Neural progenitor cell (in vitro differentiated cells): ENCODE measurements at regions not wholly inside any gene's neighbourhood (a gene's known extent, or its start where the extent isn't known, plus 50 kb on each side); places are given as distances from the start of the nearest gene placed in this dataset.

Experiments used
- DNase-seq: peaks from one replicate; pipeline ENCODE4 v3.0.0-alpha.2; 2016; ENCODE audit warnings: low spot score
- H2AFZ ChIP-seq: fragments of 200-600 bp; sonication (generic); replicated peaks from 2 replicates; pipeline ENCODE4 v1.6.1; 2016; ENCODE audit warnings: antibody characterized with exemption
- H3F3A ChIP-seq: fragments of 200-600 bp; sonication (generic); 2 replicates; pipeline ENCODE4 v1.6.1; 2016; ENCODE audit warnings: antibody characterized with exemption, low read depth
- H3K27ac ChIP-seq: fragments of 200-600 bp; sonication (generic); 2 replicates; pipeline ENCODE4 v1.5.1; 2016; ENCODE audit warnings: mild to moderate bottlenecking
- H3K27me3 ChIP-seq: fragments of 200-600 bp; sonication (generic); 2 replicates; pipeline ENCODE4 v1.6.1; 2016; ENCODE audit warnings: mild to moderate bottlenecking, moderate library complexity
- H3K36me3 ChIP-seq: fragments of 200-600 bp; sonication (generic); 2 replicates; pipeline ENCODE4 v1.5.1; 2016
- H3K4me1 ChIP-seq: fragments of 200-600 bp; sonication (generic); 2 replicates; pipeline ENCODE4 v1.6.1; 2016; ENCODE audit warnings: mixed run types
- H3K4me2 ChIP-seq: fragments of 200-600 bp; sonication (generic); 2 replicates; pipeline ENCODE4 v1.6.1; 2016
- H3K4me3 ChIP-seq: fragments of 200-600 bp; sonication (generic); 2 replicates; pipeline ENCODE4 v1.5.1; 2016
- H3K79me2 ChIP-seq: fragments of 200-600 bp; sonication (generic); 2 replicates; pipeline ENCODE4 v1.6.1; 2016; ENCODE audit warnings: low read depth
- H3K9ac ChIP-seq: fragments of 200-600 bp; sonication (generic); 2 replicates; pipeline ENCODE4 v1.6.1; 2016
- H3K9me3 ChIP-seq: fragments of 200-600 bp; sonication (generic); 2 replicates; pipeline ENCODE4 v1.5.1; 2016; ENCODE audit warnings: low read depth
- H4K20me1 ChIP-seq: fragments of 200-600 bp; sonication (generic); 2 replicates; pipeline ENCODE4 v1.6.1; 2016; ENCODE audit warnings: low read depth
- H3K27ac Mint-ChIP-seq: 3 replicates; pipeline ENCODE4 v1.8.0; 2021; ENCODE audit warnings: mixed read lengths
- H3K27me3 Mint-ChIP-seq: 2 replicates; pipeline ENCODE4 v1.8.0; 2022; ENCODE audit warnings: low read depth, mild to moderate bottlenecking, inconsistent platforms, moderate library complexity, mixed read lengths; ENCODE audit not compliant: insufficient read depth
- H3K36me3 Mint-ChIP-seq: 3 replicates; pipeline ENCODE4 v1.8.0; 2021; ENCODE audit warnings: mixed read lengths
- H3K4me1 Mint-ChIP-seq: 3 replicates; pipeline ENCODE4 v1.8.0; 2021; ENCODE audit warnings: mixed read lengths
- H3K4me3 Mint-ChIP-seq: 3 replicates; pipeline ENCODE4 v1.8.0; 2021; ENCODE audit warnings: mild to moderate bottlenecking, moderate library complexity, mixed read lengths
- H3K9me3 Mint-ChIP-seq: 3 replicates; pipeline ENCODE4 v1.8.0; 2020; ENCODE audit warnings: mixed read lengths
- EZH2 ChIP-seq: fragments of 200-600 bp; sonication (generic); IDR thresholded peaks from 2 replicates; pipeline ENCODE4 v1.6.1; 2017; ENCODE audit warnings: antibody characterized with exemption, mild to moderate bottlenecking, moderate library complexity
- EZH2phosphoT487 ChIP-seq: fragments of 200-600 bp; sonication (generic); IDR thresholded peaks from 2 replicates; pipeline ENCODE4 v1.6.1; 2017; ENCODE audit warnings: antibody characterized with exemption
- TF ChIP-seq, protein P1 (sequence below): fragments of 200-600 bp; sonication (generic); IDR thresholded peaks from 2 replicates; pipeline ENCODE4 v1.5.1; 2017; ENCODE audit warnings: antibody characterized with exemption, mild to moderate bottlenecking

DNA sequence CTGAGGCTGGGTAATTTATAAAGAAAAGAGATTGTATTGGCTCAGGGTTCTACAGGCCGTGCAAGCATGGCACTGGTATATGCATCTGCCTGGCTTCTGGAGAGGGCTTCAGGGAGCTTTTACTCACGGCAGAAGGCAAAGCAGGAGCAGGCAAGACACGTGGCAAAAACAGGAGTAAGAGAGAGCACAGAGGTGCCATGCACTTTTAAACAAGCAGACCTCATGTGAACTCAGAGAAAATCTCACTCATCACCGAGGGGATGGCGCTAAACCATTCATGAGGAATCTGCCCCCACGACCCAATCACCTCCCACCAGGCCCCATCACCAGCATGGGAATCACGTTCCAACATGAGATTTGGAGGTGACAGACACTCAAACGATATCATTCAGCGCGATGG, 400.7 kb upstream of the RUNX1 start:
- peaks cover 2% of the 10 kb centered on the region for H3K36me3 Mint-ChIP-seq
- H3K9me3 Mint-ChIP-seq = peaks cover 19% of the 10 kb centered on the region
- Histone ChIP-seq H3F3A (no peaks in the 10 kb centered on the region), H3K9me3 (no peaks in the 10 kb centered on the region), H3K27ac (no peak overlapping the region), H2AFZ (no peak overlapping the region), H3K9ac (no peak overlapping the region), H3K27me3 (no peaks in the 10 kb centered on the region), H4K20me1 (no peaks in the 10 kb centered on the region), H3K36me3 (no peaks in the 10 kb centered on the region), H3K79me2 (no peaks in the 10 kb centered on the region), H3K4me3 (no peak overlapping the region), H3K4me1 (no peaks in the 10 kb centered on the region), H3K4me2 (no peak overlapping the region)
- no peak overlapping the region for H3K27ac Mint-ChIP-seq
- no peak for DNase-seq
- TF ChIP-seq, protein P1, sequence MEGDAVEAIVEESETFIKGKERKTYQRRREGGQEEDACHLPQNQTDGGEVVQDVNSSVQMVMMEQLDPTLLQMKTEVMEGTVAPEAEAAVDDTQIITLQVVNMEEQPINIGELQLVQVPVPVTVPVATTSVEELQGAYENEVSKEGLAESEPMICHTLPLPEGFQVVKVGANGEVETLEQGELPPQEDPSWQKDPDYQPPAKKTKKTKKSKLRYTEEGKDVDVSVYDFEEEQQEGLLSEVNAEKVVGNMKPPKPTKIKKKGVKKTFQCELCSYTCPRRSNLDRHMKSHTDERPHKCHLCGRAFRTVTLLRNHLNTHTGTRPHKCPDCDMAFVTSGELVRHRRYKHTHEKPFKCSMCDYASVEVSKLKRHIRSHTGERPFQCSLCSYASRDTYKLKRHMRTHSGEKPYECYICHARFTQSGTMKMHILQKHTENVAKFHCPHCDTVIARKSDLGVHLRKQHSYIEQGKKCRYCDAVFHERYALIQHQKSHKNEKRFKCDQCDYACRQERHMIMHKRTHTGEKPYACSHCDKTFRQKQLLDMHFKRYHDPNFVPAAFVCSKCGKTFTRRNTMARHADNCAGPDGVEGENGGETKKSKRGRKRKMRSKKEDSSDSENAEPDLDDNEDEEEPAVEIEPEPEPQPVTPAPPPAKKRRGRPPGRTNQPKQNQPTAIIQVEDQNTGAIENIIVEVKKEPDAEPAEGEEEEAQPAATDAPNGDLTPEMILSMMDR = no peak
- TF ChIP-seq EZH2phosphoT487 = no peak
- H3K27me3 Mint-ChIP-seq = no peaks in the 10 kb centered on the region
- no peak overlapping the region for H3K4me3 Mint-ChIP-seq
- no peaks in the 10 kb centered on the region for H3K4me1 Mint-ChIP-seq

DNA sequence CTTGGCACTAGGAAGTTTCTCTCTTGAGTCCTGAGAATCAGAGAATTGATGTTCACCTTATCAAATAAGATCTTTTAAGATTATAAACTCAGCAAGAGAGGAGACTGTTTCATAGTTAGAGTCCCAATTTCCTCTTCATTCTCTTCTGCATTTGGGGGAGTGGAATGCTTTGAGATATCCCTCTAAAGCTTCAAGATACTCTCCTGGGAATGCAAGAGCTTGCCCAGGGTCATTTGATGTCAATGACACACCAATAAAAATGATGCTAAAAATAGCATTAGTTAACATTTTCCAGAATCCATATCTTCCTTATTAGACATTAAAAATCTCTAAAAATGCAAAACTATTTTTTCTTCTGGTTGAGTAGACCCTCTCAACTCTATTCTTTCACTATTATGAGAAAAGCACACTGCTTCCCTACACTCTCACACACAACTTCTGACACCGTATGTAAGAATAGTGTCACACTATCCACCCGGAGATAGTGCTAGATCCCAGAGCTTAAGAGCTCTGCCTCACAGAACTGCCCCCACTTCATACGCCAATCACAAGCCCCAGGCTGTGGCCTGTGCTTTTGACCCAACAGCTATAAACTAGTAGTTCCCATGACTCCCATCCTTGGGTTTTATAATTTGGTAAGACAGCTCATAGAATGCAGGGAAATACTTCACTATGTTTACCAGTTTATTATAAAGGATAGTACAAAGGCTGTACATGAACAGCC, 399.9 kb upstream of the RUNX1 start:
- Histone ChIP-seq H3K27me3 (no peaks in the 10 kb centered on the region), H3K27ac (no peak overlapping the region), H3K9ac (no peak overlapping the region), H3F3A (no peaks in the 10 kb centered on the region), H2AFZ (no peak overlapping the region), H3K4me2 (no peak overlapping the region), H4K20me1 (no peaks in the 10 kb centered on the region), H3K36me3 (no peaks in the 10 kb centered on the region), H3K4me3 (no peak overlapping the region), H3K9me3 (no peaks in the 10 kb centered on the region), H3K79me2 (no peaks in the 10 kb centered on the region), H3K4me1 (no peaks in the 10 kb centered on the region)
- H3K27me3 Mint-ChIP-seq = no peaks in the 10 kb centered on the region
- DNase-seq = no peak
- peaks cover 19% of the 10 kb centered on the region for H3K9me3 Mint-ChIP-seq
- H3K4me1 Mint-ChIP-seq = no peaks in the 10 kb centered on the region
- H3K27ac Mint-ChIP-seq = no peak overlapping the region
- no peak for TF ChIP-seq EZH2
- TF ChIP-seq, protein P1 = no peak
- TF ChIP-seq EZH2phosphoT487 = no peak
- H3K4me3 Mint-ChIP-seq = no peak overlapping the region
- peaks cover 2% of the 10 kb centered on the region for H3K36me3 Mint-ChIP-seq

DNA sequence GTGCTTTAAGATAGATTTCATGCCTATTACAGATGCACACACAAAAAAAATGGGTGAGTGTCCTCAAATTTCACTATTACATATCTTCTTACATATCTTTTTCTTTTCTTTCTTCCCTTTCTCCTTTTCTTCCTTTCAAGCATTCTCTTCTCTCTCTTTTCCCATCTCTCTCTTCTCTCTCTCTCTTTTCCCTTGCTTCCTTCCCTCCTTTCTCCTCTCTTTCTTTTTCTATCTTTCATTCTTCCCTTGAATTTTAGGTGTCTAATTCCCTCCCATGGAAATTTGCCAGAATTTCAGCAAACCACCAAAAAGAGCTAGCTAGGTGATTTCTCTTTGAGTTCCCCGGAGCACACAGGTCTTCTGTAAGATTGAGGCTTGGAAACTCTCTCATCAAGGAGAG, 395.3 kb upstream of the RUNX1 start:
- Histone ChIP-seq H3F3A (no peaks in the 10 kb centered on the region), H3K4me2 (no peak overlapping the region), H4K20me1 (no peaks in the 10 kb centered on the region), H3K79me2 (no peaks in the 10 kb centered on the region), H3K4me3 (no peak overlapping the region), H3K9me3 (no peaks in the 10 kb centered on the region), H3K27me3 (no peaks in the 10 kb centered on the region), H3K36me3 (no peaks in the 10 kb centered on the region), H3K9ac (no peak overlapping the region), H3K27ac (no peak overlapping the region), H2AFZ (no peak overlapping the region), H3K4me1 (no peaks in the 10 kb centered on the region)
- no peaks in the 10 kb centered on the region for H3K27me3 Mint-ChIP-seq
- no peak for DNase-seq
- no peaks in the 10 kb centered on the region for H3K4me1 Mint-ChIP-seq
- H3K36me3 Mint-ChIP-seq = no peaks in the 10 kb centered on the region
- no peaks in the 10 kb centered on the region for H3K9me3 Mint-ChIP-seq
- TF ChIP-seq EZH2phosphoT487 (no peak), EZH2 (no peak)
- TF ChIP-seq, protein P1 = no peak
- H3K27ac Mint-ChIP-seq = no peak overlapping the region
- H3K4me3 Mint-ChIP-seq = no peak overlapping the region
